DMS153 (cell line): ENCODE measurements at regions not wholly inside any gene's neighbourhood (a gene's known extent, or its start where the extent isn't known, plus 50 kb on each side); places are given as distances from the start of the nearest gene placed in this dataset.
"Not testable (repeated sequence)": the region's sequence is repeated elsewhere in the genome, so short reads cannot be mapped to it uniquely, and the experiment has no call there.

ENCODE experiments used
- DNase-seq: peaks from one replicate; lab custom pipeline; 2025; lab: John Stamatoyannopoulos, UW

DNA sequence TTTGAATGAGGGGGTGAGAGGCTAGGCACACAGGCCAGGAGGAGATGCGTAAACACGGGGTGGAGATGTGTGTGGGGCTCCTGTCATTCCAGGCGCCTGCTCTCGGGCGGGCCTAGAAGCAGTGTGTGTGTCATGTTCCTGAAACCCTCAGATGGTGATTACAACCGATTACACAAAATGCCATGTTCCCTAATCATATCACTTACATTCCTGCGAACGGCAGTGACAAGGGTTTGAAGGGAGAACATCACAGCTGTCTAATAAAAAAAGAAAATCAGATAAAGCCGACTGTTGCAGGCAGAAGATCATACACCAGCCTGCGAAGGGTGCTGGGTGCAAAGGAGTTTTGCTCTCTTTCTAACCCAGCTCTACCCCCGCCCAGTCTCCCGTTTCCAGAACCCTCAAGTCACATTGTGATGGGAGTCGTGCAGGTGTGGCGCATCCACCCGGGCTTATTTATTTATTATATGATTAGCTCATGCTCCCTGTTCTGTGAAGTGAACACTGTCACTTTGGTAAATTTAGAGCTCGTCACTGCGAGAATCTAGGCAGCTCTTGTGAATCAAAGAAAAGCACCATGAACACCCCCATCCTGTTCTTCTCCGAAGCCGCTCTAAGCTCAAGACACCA is 140.3 kb downstream of the NR2F2 start:
- no peak for DNase-seq

DNA sequence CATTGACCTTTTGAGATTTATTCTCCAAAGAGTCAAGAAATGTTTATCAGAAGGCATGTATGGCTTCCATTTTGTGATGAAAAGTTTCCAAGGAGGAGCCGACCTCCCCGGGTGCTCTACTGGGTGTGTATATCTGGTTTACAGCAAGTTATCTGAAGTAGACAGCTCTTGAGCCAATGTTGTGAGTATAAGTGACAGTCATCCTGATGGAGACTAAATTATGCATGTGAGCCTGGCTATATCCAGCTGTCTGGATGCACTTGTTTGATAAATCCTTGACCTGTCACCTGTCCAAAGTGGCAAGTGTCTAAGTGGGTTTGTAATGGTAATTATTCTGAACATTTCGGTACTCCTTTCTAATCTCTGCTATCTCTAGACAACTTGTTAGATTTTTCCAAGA is 142.2 kb downstream of the NR2F2 start:
- no peak for DNase-seq

DNA sequence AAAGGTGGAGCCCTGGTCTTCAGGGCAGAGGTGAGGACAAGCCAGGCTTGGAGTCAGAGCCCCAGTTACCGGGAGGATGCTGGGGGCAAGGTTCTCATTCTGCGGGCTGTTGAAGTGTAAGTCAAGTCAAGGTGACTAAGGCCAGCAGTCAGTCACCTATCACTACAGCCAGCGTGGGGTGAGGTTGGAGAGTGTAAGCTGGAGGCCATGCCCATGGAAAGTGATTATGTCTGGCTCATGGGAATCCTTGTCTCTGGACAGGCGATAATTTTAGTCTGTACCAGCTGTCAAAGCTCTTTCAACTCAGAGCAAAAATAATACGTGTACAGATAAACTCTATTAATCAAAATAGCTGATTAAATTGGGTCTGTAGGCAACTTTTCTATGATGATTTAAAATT is 143.1 kb downstream of the NR2F2 start:
- no peak for DNase-seq

GRCh38 chr15:96474231-96474664 is 143.7 kb downstream of the NR2F2 start:
- DNase-seq: no peak

DNA sequence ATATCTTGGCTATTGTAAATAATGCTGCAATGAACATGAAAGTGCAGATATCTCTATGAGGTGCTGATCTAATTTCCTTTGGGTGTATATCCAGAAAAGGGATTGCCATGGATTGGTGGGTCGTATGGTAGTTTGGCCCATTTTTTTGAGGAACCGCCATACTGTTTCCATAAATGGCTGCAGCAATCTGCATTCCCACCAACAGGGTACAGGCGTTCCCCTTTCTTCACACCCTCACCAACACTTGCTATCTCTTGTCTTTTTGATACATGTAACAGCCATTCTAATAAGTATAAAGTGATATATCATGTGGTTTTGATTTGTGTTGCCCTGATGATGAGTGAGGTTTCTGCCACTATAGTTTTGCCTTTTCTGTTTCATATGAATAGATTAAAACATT is 146.7 kb downstream of the NR2F2 start:
- no peak for DNase-seq

DNA sequence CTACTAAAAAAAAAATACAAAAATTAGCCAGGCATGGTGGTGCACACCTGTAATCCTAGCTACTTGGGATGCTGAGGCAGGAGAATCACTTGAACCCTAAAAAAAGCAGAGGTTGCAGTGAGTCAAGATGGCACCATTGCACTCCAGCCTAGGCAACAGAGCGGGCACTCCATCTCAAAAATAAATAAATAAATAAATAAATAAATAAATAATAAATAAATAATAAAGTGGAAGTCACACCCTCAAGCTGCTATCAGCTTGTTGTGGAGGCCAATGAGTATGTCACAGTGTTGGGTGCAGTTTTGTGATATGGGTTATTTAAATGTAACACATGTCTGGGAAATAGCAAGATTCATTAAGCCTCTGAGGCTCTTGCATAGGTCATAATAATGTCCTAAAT is 153.9 kb downstream of the NR2F2 start:
- not testable (repeated sequence) for DNase-seq

- no peak for DNase-seq
Observed at GRCh38 chr15:96484830-96485229, 154.3 kb downstream of the NR2F2 start.

GRCh38 chr15:96487245-96487644 is 156.7 kb downstream of the NR2F2 start:
- no peak for DNase-seq

- not testable (repeated sequence) for DNase-seq
Observed at GRCh38 chr15:96491066-96491699, 160.7 kb downstream of the NR2F2 start.

DNA sequence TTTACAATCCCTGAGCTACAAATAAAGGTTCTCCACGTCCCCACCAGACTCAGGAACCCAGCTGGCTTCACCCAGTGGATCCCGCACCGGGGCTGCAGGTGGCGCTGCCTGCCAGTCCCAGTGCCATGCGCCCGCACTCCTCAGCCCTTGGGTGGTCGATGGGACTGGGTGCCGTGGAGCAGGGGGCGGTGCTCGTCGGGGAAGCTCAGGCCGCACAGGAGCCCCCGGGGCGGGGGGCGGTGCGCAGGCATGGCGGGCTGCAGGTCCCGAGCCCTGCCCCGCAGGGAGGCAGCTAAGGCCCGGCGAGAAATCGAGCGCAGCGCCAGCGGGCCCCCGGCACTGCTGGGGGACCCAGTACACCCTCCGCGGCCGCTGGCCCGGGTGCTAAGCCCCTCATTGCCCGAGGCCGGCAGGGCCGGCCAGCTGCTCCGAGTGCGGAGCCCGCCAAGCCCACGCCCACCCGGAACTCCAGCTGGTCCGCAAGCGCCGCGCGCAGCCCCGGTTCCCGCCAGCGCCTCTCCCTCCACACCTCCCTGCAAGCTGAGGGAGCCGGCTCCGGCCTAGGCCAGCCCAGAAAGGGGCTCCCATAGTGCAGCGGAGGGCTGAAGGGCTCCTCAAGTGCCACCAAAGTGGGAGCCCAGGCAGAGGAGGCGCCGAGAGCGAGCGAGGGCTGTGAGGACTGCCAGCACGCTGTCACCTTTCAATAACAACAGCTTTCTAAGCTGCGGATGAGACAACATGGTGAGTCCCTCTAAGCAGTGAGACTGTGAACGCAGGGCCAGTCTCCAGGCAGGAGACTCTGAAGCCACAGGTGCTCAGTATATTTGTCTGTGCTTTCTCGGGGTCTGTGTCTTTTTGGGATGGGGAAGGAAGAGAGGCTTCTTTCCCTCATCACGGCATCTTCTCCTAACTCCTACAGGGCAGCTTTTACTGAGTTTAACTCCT is 161.5 kb downstream of the NR2F2 start:
- DNase-seq: not testable (repeated sequence)

DNA sequence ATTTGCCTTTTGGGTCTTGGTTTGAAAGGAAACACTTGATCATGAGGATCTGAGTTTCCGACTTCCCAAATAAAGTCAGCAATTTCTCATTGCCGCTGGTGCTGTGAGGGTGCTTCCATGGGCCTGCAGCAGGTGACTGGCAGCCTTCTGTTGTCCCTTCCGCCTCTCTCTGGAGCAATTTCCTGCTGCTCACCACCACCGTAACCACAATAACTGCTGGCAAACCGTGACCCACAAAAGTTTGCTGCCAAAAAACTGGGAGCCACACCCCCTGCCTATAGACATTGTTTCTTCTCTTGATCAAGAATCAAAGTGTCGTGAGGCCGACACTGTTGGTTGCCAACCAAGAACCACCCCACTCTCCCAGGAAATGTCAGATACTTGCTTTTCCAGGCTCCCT is 164.0 kb downstream of the NR2F2 start:
- no peak for DNase-seq

GRCh38 chr15:96495386-96495785 is 164.9 kb downstream of the NR2F2 start:
- DNase-seq: no peak

DNA sequence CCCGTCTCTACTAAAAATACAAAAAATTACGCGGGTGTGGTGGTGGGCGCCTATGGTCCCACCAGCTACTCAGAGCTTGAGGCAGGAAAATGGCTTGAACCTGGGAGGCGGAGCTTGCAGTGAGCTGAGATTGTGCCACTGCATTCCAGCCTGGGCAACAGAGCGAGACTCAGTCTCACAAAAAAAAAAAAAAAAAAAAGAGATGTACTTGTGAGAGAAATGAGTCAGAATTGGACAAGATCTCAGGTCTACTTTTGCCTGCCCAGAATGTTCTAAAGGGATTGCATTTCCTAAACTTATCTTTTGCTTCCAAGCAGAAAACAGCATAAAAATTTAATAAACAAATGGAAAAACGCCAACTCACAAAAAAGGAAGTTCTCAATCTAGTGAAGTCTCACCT is 167.5 kb downstream of the NR2F2 start:
- DNase-seq: no peak

DNA sequence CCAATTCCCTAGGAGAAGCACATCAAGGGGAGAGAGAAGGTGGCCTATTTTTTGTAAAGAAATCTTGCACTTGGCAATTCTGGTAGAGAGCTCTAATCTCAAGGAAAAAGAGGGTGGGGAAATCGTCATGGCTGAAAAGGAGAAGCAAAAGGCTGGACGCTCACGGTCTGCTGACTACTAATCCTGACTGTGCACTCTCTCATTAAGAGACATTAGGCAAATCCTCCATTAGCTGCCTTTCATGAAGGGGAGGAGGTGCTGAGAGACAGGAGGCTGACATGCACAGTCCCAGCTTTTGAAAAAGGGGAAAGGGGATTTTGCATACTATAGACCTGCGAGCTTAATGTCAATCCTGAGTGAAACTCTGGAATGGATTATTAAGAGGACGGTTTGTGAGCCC is 170.0 kb downstream of the NR2F2 start:
- no peak for DNase-seq

- no peak for DNase-seq
Observed at GRCh38 chr15:96501362-96501761, 170.9 kb downstream of the NR2F2 start.

DNA sequence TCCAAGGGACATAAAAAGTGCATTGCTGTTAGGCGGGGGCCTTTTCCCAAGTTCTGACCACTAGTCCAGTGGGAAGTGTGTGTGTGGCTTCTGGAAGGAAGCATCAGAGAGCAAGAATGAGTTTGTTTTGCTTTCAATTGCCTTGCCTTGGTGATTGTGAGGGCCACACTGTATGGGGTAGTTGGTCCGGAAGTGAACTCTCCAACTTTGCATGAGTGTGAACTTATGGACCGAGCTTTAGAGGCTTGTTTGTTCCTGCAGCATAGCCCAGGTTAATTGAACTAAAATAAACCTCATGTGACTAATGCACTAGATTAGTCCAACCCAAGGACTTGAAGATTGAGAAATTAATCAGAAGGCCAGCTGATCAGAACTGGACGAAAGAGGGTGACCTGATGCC is 171.7 kb downstream of the NR2F2 start:
- DNase-seq: no peak

DNA sequence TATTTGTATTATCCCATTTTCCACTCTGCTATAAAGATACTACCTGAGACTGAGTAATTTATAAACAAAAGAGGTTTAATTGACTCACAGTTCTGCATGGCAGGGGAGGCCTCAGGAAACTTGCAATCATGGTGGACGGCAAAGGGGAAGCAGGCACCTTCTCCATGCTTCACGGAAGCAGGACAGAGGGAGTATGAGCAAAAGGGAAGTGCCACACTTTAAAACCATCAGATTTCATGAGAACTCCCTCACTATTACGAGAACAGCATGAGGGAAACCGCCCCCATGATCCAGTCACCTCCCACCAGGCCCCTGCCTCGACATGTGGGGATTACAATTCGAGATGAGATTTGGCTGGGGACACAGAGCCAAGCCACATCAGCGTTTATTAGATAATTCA is 172.8 kb downstream of the NR2F2 start:
- DNase-seq: no peak

- DNase-seq: no peak
Observed at GRCh38 chr15:96504371-96504770, 173.9 kb downstream of the NR2F2 start.

DNA sequence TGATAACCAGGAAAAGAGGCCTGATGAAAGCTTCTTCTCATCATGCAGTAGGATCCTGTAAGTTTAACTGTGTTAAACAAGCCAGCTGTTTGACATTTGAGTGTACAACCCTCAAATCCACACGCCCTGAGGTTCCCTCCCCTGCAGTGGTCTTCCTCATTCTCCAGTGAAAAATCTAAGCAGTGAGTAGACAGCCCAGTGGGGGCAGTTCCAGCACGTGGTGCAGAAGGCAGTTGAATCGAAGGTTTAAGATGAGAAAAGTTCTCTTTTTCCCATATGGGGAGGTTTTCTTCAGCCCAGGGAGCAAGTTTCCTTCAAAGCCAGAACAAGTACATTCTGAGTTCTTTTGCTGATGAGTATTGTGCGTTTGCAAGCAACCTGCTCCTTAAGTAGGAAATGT is 174.5 kb downstream of the NR2F2 start:
- no peak for DNase-seq

- DNase-seq: no peak
Observed at GRCh38 chr15:96514607-96515285, 184.2 kb downstream of the NR2F2 start.

DNA sequence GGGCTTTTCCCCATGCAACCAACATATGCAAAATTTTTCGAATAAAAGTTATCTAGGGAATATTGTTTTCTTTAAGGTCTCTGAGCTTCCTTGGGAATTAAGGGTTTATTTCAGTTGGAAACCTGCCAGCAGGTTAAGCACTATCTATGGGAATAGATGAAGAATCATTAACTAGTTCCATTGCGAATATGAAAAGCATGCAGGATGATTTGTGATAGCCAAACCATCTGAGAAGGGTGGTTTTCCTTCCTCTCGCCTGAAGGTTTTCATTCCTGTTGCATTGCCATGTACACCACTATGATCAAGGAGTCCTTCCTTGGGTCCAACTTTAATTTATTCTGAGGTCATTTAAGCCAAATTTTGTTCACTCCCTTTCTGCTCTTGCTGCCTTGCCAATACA is 184.9 kb downstream of the NR2F2 start:
- no peak for DNase-seq

DNA sequence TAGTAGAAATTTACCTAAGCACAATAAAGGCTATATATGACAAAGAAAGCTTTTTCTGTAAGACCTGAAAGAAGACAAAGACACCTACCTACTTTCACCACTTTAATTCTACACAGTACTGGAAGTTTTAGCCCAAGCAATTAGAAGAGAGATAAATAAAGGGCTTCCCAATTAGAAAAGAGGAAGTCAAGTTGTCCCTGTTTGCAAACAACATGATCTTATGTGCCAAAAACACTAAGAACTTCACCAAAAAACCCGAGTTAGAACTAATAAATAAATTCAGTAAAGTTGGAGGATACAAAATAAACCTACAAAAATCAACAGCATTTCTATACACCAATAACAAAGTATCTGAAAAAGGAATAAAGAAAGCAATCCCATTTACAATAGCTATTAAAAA is 190.9 kb downstream of the NR2F2 start:
- DNase-seq: no peak
